NT2/D1 (cell line): ENCODE measurements at regions not wholly inside any gene's neighbourhood (a gene's known extent, or its start where the extent isn't known, plus 50 kb on each side); places are given as distances from the start of the nearest gene placed in this dataset.

Experiments
- DNase-seq: peaks from one replicate; pipeline ENCODE4 v3.0.0-alpha.2; 2011; ENCODE audit warnings: low read depth, low spot score
- H3K27me3 ChIP-seq: 2 replicates; pipeline ENCODE4 v1.6.0; 2011; ENCODE audit warnings: mild to moderate bottlenecking; ENCODE audit not compliant: insufficient read length, insufficient read depth
- H3K36me3 ChIP-seq: 2 replicates; pipeline ENCODE4 v1.6.1; 2011; ENCODE audit warnings: mild to moderate bottlenecking, low read length, mixed read lengths; ENCODE audit not compliant: insufficient read depth, insufficient read length
- H3K4me1 ChIP-seq: 2 replicates; pipeline ENCODE4 v1.5.1; 2011; ENCODE audit not compliant: insufficient read depth, insufficient read length
- H3K4me3 ChIP-seq: 2 replicates; pipeline ENCODE4 v1.5.1; 2011; ENCODE audit warnings: low read depth; ENCODE audit not compliant: insufficient read length
- H3K9ac ChIP-seq: 2 replicates; pipeline ENCODE4 v1.6.0; 2011; ENCODE audit warnings: low read depth; ENCODE audit not compliant: insufficient read length
- H3K9me3 ChIP-seq: 2 replicates; pipeline ENCODE4 v1.5.1; 2011; ENCODE audit warnings: mild to moderate bottlenecking, low read length; ENCODE audit not compliant: insufficient read depth
- SUZ12 ChIP-seq: IDR thresholded peaks from 2 replicates; pipeline ENCODE4 v1.6.1; 2011; ENCODE audit not compliant: insufficient read length, insufficient read depth; ENCODE audit errors: extremely low read depth
- YY1 ChIP-seq: IDR thresholded peaks from 2 replicates; pipeline ENCODE4 v1.6.1; 2011; ENCODE audit not compliant: insufficient read length, insufficient read depth
- ZNF274 ChIP-seq: IDR thresholded peaks from 2 replicates; pipeline ENCODE4 v1.6.1; 2011; ENCODE audit warnings: mild to moderate bottlenecking, low read depth, low read length

DNA sequence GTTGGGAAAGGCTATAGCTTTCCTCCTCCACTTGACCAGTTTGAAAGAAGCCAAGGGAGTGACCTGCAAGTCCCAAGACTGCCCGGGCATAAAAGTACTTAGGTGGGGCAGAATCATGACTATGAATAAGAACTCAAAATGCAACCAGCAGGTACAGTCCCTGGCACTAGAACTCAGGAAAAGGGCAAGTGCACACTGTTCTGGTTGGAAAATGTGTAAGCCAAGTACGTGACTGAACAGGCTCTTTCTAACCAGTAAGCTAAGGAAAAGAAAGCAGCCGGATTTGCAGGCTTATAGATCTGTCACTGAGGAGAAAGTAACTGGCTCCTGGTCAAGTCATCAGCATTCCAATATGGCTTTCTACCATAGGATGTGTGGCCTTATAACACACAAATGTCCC, 101.2 kb upstream of the SLC4A7 start:
- Histone ChIP-seq H3K4me3 (no peak overlapping the region), H3K36me3 (no peaks in the 10 kb centered on the region), H3K4me1 (no peaks in the 10 kb centered on the region), H3K9ac (no peak overlapping the region), H3K27me3 (no peaks in the 10 kb centered on the region), H3K9me3 (0 out of 2 replicates have a peak, but pooled peaks cover 3% of the 10 kb centered on the region)
- TF ChIP-seq ZNF274 (no peak), YY1 (no peak), SUZ12 (no peak)
- no peak for DNase-seq

- Histone ChIP-seq H3K27me3 (no peaks in the 10 kb centered on the region), H3K9ac (no peak overlapping the region), H3K4me3 (no peak overlapping the region), H3K9me3 (0 out of 2 replicates have a peak, but pooled peaks cover 3% of the 10 kb centered on the region), H3K36me3 (no peaks in the 10 kb centered on the region), H3K4me1 (no peaks in the 10 kb centered on the region)
- TF ChIP-seq ZNF274 (no peak), SUZ12 (no peak), YY1 (no peak)
- no peak for DNase-seq
These were observed 100.7 kb upstream of the SLC4A7 start for GRCh38 chr3:27584874-27585273.

GRCh38 chr3:27581852-27582251, 97.7 kb upstream of the SLC4A7 start:
- no peak overlapping the region for H3K9ac ChIP-seq
- H3K4me1 ChIP-seq = no peaks in the 10 kb centered on the region
- 0 out of 2 replicates have a peak, but pooled peaks cover 3% of the 10 kb centered on the region for H3K9me3 ChIP-seq
- no peaks in the 10 kb centered on the region for H3K27me3 ChIP-seq
- TF ChIP-seq SUZ12 = no peak
- no peak for DNase-seq
- no peaks in the 10 kb centered on the region for H3K36me3 ChIP-seq
- H3K4me3 ChIP-seq = no peak overlapping the region

DNA sequence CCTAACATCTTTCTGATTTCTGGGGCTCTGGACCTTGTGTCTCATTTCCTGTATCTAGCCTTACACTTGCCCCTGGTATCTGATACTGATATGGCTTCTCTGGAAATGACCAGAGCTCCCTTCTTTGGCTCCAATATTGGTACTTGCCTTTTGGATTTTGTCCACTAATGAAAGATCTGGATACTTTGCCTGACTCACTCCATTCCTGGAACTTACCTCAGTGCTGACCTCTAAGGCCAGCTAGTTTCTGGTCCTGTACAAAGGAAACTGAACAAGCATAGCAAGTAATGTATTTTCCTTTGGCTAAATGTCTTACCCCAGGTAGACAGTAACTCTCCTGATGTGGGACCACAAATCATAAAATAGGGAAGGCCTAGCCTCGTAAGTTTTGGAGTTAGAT, 93.8 kb upstream of the SLC4A7 start:
- no peak for TF ChIP-seq YY1
- TF ChIP-seq SUZ12 = no peak
- TF ChIP-seq ZNF274 = no peak
- Histone ChIP-seq H3K9me3 (0 out of 2 replicates have a peak, but pooled peaks cover 3% of the 10 kb centered on the region), H3K9ac (no peak overlapping the region), H3K36me3 (no peaks in the 10 kb centered on the region), H3K4me3 (no peak overlapping the region), H3K27me3 (no peaks in the 10 kb centered on the region), H3K4me1 (no peaks in the 10 kb centered on the region)
- no peak for DNase-seq

DNA sequence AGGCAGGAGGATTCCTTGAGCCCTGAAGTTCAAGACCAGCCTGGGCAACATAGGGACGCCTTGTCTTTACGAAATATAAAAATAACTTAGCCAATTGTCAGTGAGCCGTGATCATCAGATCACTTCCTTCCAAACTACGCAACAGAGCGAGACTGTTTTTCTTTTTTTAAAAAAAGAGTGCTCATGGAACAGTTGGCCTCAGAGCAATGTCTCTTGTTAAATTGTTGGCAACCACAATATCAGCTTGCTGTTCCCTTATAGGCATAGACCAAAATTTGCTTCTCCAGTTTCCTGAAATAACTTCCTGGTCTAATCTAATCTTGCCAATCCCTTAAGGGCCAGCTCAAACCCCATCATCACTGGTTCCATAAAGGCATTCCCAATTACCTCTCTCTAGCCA, 93.3 kb upstream of the SLC4A7 start:
- Histone ChIP-seq H3K36me3 (no peaks in the 10 kb centered on the region), H3K4me1 (no peaks in the 10 kb centered on the region), H3K9me3 (0 out of 2 replicates have a peak, but pooled peaks cover 3% of the 10 kb centered on the region), H3K27me3 (no peaks in the 10 kb centered on the region), H3K9ac (no peak overlapping the region), H3K4me3 (no peak overlapping the region)
- TF ChIP-seq ZNF274 (no peak), YY1 (no peak)
- no peak for DNase-seq

DNA sequence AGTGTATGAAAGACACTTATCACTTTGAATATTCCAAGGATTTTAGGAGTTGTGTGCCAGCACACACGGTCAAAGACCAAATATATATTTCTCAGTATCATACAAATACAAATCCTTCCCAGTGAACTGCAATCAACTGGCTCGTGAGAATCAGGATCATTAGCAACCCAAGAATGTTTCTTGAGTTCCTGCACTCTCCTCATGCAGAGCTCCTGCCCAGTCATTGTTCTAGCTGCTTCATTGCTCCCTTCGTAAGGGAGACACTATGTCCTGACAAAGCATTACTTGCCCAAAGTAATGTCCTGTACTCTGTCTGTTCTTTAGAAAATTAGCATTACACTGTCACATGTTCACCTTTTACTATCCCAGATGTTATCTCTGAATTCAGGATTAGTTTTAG, 92.0 kb upstream of the SLC4A7 start:
- DNase-seq = no peak
- Histone ChIP-seq H3K4me3 (no peak overlapping the region), H3K36me3 (no peaks in the 10 kb centered on the region), H3K4me1 (no peaks in the 10 kb centered on the region), H3K27me3 (no peaks in the 10 kb centered on the region), H3K9me3 (no peaks in the 10 kb centered on the region), H3K9ac (no peak overlapping the region)
- TF ChIP-seq YY1 (no peak), ZNF274 (no peak), SUZ12 (no peak)

DNA sequence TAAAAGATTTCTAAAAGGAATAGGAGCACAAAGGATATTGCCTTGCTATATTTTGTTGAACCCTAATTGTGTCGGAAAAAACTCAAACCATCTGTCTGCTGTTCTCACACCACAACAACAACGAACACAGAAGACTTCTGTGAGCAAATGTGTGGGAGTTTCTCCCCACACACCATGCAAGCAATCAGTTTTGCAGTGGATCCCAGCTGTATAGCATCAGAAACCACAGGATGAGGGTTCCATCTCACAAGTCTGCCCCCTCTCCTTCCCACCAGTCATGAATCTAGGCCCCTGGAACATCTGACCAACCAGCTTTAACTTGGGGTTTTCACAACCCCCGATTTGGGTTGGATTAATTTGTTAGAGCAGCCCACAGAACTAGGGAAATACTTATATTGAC, 91.3 kb upstream of the SLC4A7 start:
- no peaks in the 10 kb centered on the region for H3K27me3 ChIP-seq
- no peak for TF ChIP-seq YY1
- TF ChIP-seq ZNF274 = no peak
- TF ChIP-seq SUZ12 = no peak
- peaks cover 4% of the 10 kb centered on the region for H3K4me1 ChIP-seq
- H3K4me3 ChIP-seq = no peak overlapping the region
- H3K9ac ChIP-seq = no peak overlapping the region
- H3K9me3 ChIP-seq = no peaks in the 10 kb centered on the region
- no peaks in the 10 kb centered on the region for H3K36me3 ChIP-seq
- DNase-seq = no peak

DNA sequence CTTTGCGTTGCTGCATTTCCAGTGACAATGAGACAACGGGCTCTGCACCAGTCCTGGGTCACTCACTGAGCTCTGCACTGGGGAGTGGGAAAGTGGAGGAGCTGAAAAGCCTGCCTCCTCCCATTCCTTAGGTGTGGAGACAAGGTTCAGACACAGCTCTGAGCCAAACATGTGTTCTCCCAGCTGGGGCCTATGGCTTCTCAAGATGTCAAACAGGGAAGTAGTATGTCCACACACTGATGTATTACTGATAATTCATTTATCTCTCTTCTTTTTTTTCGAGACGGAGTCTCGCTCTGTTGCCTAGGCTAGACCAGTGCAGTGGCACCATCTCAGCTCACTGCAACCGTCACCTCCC, 90.2 kb upstream of the SLC4A7 start:
- H3K4me1 ChIP-seq = peaks cover 4% of the 10 kb centered on the region
- DNase-seq = no peak
- no peaks in the 10 kb centered on the region for H3K9me3 ChIP-seq
- no peaks in the 10 kb centered on the region for H3K27me3 ChIP-seq
- H3K9ac ChIP-seq = no peak overlapping the region
- no peak for TF ChIP-seq ZNF274
- no peak for TF ChIP-seq SUZ12
- TF ChIP-seq YY1 = no peak
- H3K4me3 ChIP-seq = no peak overlapping the region
- no peaks in the 10 kb centered on the region for H3K36me3 ChIP-seq
